ENCODE measurements at regions not wholly inside any gene's neighbourhood (a gene's known extent, or its start where the extent isn't known, plus 50 kb on each side); places are given as distances from the start of the nearest gene placed in this dataset.

GRCh38 chr9:79928661-79929223 lies 357.0 kb downstream of the TLE4 start:
- TF ChIP-seq, protein P1, sequence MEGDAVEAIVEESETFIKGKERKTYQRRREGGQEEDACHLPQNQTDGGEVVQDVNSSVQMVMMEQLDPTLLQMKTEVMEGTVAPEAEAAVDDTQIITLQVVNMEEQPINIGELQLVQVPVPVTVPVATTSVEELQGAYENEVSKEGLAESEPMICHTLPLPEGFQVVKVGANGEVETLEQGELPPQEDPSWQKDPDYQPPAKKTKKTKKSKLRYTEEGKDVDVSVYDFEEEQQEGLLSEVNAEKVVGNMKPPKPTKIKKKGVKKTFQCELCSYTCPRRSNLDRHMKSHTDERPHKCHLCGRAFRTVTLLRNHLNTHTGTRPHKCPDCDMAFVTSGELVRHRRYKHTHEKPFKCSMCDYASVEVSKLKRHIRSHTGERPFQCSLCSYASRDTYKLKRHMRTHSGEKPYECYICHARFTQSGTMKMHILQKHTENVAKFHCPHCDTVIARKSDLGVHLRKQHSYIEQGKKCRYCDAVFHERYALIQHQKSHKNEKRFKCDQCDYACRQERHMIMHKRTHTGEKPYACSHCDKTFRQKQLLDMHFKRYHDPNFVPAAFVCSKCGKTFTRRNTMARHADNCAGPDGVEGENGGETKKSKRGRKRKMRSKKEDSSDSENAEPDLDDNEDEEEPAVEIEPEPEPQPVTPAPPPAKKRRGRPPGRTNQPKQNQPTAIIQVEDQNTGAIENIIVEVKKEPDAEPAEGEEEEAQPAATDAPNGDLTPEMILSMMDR (IDR thresholded peaks at IDR 0.05), result no peak
- TF ChIP-seq POLR2A (IDR thresholded peaks at IDR 0.05), result no peak

All from transverse colon (tissue), 3 donors.